ENCODE measurements at regions not wholly inside any gene's neighbourhood (a gene's known extent, or its start where the extent isn't known, plus 50 kb on each side); places are given as distances from the start of the nearest gene placed in this dataset.

DNA sequence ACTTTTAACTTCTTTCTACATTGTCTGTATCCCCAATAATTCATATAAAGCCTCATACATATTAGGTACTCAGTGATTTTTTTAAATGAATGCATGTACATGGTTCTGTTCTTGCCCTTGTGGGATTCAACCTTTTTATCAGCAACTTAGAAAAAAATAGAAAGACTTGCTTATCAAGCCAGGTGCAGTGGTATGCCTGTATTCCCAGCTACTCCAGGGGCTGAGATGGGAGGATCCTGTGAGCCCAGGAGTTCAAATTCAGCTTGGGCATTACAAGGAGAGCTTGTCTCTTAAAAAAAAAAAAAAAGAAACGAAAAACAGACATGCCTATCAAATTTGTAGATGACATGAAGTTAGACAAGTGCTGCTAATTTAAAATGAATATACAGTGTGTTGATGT, 54.2 kb upstream of the MYCBP2 start:
- DNase-seq (ENCODE audit: low spot score), result no peak

DNA sequence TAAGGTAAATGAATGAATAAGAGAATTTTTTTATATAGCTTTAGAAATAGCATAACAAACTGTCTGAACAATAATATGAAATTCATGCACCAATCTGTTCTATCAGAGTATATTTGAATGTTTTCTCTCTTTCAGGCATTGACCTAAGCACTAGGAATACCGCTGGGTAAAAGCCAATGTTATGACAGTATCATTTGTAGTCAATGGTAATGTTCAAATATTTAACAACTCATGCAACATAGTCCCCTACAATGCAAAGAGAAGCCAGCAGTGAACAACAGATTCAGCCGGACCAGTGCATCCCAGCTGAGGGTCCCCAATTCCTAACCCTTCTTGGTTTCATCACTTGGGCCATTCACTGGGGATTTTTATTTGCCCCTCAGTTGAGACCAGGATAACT, 52.6 kb upstream of the MYCBP2 start:
- no peak for DNase-seq (ENCODE audit: low spot score)

DNA sequence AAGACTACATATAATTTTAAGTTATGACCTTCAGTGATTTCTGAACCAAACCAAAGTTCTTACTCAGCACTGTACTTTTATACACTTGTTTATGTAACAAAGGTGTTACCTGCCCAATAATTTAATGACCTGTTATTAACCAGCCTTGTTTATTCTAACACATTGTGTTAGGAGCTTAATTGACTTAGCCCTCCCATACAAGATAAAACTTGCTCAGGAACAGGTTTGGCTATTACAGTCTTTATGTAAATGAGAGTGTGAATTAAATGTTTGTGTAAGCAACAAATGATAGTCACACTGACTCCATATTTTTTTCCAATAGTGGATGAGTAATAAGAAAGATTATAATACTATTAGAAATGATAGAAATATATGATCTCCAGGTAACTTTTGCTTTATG, 51.8 kb upstream of the MYCBP2 start:
- DNase-seq (ENCODE audit: low spot score), result no peak

DNA sequence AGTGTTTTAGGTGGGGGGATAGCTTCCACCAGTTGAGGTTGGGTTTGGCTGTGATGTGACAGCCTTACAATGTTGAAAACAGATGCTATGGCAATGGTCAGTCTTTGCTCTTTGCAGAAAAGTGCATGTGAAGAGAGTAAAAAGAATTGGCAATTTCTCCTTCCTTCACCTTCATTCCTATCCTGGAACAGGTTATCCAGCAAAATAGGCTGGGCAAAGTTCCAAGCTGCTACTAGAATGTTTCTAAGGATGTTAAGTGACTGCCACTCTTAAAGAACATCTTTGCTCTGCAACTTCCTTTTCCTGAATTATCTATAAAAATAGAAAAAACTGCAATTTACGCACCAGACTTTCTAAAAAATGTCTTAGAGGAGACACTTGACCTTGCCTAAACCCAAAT, 50.1 kb upstream of the MYCBP2 start:
- DNase-seq (ENCODE audit: low spot score), result no peak

Measured in A172 (cell line).